HG02610 (cell line): ENCODE measurements at regions not wholly inside any gene's neighbourhood (a gene's known extent, or its start where the extent isn't known, plus 50 kb on each side); places are given as distances from the start of the nearest gene placed in this dataset.
A peak's percentile ranks its signal among the peaks of the same experiment; 100 is the strongest.

Experiments
- ATAC-seq: cut with Tn5 transposase; IDR thresholded peaks from one replicate; pipeline ENCODE4 v1.9.1; 2021; ENCODE audit warnings: mild to moderate bottlenecking, moderate library complexity; ENCODE audit not compliant: unreplicated experiment

DNA sequence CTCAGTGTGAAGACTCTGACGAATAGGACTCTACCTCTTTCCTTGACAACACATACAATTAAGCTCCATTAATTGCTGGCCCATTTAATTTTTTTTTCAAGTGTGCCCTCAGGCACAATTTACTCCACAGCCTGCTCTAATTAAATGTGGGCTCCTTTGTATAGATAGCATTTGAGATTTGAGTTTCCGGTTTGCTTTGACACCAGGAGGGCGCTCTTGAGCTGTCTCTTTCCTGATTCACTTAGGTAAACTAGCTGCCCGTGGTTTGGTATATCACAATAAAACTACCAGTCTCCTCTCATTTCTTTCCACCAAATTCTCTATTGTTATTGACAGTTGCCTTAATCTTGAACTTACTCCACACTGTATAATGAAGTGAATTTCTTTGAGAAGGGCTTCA is 666.0 kb downstream of the DSC3 start:
- no peak for ATAC-seq

DNA sequence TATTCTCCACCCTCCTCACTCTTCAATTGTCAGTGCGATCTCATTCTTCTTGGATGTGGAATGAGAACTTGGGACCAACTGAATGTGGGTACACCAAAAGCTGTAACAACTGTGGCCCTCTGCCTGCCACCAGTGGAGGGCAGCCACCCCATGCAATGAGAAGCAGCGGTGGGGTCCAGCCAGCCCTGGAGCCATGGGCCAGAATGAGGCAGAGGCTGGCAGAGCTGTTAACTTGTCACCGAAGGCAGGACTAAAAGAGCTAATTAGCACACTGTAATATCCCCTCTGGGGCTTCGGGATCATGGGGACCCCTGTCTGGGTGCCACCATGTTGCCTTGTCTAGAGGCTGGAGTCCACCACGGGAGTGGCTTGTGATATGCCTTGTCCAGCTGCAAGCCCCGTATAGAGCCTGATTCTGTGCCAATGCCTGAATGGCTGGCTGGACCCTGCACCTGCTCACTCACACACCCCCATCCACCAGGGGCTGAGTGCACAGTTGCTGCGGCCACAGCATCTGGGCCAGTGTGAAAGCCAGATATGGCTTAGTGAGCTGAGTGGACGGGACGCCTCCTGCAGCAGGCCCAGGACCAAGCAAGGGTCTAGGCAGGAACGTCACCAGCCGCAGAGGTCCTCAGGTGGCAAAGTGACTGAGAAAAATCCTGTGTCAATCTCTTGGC is 680.5 kb downstream of the DSC3 start:
- no peak for ATAC-seq

DNA sequence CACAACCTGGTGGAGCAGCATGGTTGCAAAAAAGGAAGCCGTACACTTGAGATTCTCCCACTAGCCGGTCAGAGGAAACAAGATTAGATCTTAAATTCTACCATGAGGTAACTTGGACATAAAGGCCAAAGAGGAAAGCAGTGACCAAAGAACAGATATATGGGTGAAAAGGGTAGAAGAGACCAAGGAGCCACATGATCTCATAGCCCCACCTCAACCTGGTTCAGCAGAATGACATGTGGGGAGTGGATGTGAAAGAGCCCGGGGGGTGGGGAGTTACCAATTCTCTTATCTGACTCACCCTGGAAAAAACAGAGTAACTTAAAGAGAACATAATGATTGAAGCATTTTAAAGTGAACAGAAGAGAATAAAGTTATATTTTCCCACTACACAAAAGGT is 683.0 kb downstream of the DSC3 start:
- ATAC-seq = peak; percentile 46

DNA sequence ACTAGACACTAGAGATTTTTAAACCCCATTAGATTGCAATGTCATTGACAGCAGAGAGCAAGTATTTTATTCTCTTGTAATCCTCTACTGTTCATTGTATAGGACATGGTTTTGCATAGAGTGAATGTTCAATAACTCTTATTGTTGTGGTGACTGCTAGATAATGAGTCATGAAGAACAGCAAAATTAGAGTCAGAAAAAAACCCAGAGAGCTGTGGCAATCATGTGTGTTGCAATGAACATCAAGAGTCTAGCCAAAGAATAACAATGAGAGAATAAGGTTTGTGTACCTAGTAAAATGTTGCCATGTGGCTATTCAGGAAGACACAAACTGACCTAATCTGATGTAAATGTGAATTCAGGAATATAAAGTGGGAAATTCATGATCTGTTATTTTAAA is 684.0 kb downstream of the DSC3 start:
- ATAC-seq = peak; percentile 35

DNA sequence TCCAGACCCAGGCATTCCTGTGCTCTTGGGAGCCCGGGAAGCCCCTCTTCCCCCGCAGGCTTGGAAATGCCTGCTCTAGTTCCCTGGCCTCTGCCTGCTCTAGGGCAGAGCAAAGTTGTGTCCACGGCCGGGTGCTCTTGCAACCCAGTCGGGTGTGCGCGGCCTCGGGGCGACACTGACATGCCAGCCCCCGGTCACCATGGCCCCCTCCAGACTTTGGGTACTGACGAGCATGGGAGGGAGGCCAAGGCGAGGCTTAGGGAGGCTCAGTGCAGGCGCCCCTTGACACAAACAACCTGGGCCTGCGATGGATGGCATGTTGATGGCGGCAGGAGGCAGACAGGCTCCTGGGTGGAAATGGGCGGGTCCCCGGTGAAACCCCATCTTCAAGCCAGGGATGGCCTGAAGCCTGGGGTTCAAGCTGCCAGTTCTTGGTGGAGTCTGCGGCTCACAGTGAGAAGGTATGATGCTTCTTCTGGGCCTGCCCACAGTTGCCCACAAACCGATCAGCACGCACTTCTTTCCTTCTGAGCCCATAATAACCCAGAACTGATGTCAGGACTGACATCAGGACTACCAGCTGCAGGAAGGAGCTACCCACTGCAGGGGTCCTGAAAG is 689.9 kb downstream of the DSC3 start:
- no peak for ATAC-seq

DNA sequence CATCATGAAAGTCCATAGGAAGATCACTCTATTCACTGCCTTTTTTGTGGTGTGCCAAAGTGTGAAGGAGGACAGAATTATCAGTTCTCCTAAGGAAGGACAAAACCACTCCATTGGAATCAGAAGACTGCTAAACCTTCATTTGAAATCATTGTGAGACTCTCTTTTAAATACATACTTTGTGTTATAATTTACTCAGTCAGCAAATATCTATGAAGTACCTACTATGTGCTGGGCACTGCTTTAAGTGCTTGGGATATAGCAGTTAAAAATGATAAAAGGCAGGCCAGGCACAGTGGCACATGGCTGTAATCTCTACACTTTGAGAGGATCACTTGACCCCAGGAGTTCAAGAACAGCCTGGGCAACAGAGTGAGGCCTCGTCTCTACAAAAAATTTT is 692.3 kb downstream of the DSC3 start:
- ATAC-seq = no peak

DNA sequence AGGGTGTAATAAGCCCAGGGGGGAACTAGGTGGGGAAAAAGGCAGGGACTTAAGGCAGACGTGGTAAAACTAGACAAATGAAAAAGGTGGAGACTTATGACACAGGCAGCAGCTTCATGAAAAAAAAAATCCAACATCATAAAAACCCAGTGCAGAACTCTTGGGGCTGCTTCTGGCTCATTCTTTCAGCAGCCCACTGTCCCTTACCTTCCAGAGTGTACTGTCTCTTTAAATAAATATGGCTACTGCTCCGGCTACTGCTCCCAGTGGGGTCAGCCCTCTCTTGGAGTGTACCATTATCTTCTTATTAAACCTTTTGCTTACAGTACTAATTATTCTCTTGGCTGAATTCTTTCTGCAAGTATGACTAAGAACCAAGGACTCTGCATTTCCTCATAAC is 699.5 kb downstream of the DSC3 start:
- ATAC-seq = no peak

DNA sequence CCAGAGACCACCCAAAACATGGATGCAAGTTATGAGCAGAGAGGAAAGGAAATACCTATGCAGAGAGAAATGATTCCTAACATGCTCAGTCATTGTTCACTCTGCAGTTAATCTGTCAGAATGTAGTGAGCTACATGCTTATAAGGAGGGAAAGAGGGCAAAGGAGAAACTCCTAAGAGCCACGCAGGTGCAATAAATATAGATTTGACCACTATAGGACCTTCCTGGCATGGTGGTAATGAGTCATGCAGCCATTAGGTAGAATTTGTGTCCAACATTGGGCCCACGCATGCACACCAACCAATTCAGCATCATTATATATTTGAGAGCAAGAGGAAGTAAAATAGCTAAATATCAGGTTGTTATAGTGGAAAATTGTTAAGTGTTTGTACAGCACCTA is 699.9 kb downstream of the DSC3 start:
- ATAC-seq = no peak

DNA sequence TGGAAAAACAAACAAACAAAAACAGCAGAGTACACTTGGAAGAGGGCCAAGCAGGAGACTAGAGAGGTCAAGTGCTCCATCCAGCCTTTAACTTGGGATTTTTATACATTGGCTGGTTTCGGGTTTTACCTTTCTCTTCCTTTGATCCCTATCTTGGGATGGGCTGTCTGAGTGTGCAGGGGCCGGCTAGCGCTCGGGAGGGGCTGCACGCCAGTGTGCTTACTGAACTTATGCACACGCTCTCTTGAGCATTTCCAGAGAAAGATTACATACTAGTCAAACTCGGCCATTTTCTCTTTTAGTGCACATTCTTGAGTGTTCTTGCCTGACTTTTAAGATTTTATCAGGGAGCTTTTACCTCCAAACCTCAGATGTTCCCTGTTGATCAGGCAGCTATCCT is 707.8 kb downstream of the DSC3 start:
- no peak for ATAC-seq

DNA sequence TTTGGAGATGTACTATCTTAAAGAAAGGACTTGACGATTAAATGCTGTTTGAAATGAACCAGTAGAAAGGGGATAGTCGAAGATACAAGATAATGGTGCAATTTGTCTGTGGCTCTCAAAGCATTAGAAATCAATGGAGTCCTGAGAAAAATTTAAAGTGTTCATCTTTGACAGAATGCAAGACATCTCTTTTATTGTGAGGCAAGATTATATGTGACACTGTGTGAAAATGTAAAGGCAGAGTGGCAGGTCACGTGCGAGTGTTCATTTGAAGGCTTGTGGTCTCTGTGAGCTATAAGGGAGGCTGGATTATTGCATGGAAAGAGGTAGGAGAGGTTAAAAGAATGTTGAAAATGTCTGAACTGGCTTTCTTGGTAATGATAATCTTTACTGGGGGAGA is 709.2 kb downstream of the DSC3 start:
- ATAC-seq = no peak

DNA sequence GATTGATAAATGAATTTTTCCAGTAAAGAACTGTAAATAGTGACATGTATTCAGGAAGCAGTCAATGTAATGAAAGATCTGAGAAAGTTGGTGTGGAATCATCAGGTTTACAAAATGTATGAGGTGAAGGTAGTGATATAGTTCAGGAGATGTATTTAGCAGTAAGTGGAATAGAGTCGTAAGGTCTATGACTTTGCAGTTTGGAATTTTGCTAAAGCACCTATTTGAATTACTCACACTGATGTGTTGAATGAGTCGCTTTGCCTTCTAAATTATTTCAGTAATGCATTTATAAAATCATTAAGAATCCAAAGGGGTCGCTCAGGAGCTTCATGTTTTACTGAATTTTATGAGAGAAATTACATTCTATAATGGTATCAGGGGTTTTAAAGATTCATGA is 713.7 kb downstream of the DSC3 start:
- ATAC-seq = no peak

DNA sequence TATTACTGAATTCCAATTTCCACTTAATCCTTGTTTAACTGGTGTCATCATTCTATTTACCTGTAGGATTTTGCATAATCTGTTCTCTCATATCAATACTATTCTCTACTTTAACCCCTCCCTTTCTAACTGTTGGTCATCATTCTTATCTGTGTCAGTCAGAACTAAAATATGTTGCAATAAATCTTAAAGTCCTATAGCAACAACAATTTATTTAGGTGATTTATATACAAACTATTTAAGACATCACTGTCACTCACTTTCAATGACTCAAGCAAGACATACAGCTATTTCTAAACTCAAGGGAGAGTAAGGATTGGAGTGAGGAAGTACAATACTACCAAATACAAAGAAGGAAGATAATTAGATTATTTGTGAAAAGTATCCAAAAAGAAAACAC is 740.4 kb downstream of the DSC3 start:
- no peak for ATAC-seq

DNA sequence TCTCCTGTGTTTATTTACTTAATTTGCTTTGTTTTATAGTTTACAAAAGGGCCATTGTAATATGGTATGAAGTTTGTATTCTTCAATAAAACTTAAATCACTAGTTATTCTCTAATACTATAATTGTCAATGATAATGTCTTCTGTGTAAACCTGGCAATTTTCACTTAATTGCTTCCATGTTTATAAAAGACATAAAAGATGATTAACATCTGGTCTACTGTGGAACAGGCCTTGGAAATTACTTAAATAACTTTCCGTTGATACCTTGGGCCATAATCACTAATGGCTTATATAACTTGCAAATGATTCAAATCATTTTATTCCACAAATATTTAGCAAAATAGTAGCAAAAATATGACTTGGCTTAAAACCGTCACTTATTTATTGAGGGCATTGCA is 743.8 kb downstream of the DSC3 start:
- no peak for ATAC-seq

DNA sequence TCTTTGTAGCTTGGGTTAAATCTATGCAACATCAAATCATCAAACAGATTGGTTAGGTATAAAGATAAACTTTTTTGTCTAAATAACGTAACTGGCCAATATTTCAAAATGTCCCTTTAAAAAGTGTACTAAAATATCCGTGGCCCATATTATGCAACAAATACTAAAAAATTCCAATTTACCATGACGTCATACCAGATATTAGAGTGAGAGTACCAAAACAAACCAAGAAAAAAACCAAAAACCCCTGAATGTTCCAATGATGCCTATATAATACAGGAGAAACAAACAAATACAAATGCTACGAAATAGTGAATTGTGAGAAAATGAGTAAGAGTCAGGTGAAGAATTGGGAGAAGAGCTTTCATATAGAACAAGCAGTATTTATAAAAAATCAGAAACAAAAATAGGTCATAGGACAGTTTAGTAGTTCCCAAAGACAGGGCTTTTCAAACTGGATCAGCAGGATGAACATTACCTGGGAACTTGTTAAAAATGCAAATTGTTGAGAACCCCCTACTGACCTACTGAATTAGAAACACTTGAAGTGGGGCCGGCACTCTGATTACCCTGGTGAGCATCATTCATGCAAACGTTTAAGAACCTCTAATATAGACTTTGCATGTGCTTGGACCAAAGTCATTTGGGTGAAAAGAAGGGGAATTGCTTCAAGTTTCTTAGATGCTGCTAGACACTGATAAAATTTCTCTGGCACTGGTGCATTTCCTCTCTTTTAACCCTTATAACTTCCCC is 753.7 kb downstream of the DSC3 start:
- no peak for ATAC-seq

DNA sequence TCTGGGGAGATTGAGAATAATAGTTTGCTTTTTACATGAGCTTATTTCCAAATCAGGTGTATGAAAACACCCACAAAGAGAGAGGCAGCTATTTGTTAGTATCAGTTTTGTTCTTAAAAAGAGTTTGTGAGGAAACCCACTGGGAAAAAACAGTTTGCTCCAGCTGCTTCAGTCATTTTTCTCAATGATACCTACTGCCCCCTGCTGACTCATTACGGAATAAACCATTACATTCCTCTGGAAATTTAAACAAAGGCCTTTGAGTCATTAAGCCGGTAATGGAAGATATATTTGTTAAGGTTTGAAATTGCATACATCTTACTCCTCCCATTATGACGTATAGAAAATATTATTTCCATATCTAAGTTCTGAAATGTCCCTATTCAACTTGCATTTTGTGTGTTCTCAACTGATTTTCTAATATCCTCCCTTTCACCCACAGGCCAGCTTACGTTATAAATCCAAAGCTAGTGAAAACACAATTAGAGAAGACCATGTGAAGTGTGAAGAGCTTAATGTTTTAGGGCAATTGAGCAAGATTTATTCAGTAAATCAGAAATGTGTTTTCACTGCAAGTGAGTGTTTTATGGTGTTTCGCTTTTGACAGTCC is 761.6 kb downstream of the DSC3 start:
- no peak for ATAC-seq

DNA sequence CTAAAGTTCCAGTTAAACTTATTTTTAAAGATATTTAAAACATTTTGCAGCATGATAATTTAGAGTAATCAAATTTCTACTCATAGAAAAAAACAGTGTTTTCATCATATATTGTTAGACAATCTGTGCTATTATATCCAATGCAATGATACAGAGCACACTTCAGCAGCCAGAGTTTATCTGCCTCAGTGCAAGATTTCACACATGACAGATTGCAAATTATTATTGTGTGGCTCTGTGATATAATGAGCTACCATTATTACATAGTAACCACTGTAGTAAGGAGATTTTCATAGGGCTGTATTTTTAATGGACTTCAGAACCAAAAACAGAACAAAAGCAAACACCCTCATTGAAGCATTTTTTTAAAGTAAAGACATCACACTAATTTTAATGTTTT is 762.4 kb downstream of the DSC3 start:
- no peak for ATAC-seq

DNA sequence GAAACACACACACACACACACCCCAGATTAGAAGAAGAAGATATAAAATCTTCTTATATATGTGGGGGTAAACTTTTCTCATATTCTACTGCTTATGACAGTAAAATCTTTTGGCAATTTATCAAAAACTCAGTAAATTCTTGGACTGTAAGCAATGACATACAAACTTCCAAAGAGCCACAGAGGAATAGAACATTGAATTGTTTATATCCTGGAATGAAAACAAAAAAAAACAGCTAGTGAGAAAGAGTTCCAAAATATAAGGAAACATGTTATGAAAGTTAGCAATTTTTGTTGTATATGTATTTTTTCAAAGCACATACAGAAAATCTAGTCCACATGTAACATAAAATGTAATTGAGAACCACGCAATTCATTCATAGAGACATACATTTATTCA is 764.9 kb downstream of the DSC3 start:
- no peak for ATAC-seq

DNA sequence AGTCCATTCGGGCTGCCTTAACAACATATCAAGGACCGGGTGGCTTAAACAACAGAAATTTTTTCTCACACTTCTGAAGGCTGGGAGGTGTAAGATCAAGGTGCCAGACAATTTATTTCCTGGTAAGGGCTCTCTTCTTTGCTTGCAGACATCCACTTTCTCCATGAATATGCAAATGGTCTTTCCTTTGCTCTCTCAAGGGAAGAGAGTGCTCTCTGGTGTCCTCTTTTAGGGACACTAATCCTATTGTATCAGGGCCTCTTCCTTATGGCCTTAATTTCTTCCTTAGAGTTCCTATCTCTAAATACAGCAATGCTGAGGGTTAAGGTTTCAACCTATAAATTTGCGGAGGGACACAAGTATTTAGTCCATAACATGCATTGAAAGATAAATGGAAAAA is 770.8 kb downstream of the DSC3 start:
- no peak for ATAC-seq

DNA sequence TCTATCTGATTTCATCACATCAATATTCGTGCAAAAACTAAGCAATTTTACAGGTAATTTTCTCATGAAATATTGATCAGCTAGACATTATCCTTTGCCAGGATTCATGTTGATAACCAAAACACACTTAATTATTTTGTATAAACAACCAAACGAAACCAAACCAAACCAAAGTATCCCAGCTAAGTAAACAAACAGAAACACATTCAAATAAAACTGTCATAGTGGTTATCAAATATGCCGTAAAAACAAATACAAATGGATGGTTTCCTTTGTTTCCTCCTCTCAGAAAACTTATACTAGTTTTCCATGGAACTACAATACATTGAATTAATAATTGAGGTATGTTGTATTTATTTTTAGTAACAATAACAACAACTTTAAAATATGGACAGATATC is 777.4 kb downstream of the DSC3 start:
- ATAC-seq = no peak

DNA sequence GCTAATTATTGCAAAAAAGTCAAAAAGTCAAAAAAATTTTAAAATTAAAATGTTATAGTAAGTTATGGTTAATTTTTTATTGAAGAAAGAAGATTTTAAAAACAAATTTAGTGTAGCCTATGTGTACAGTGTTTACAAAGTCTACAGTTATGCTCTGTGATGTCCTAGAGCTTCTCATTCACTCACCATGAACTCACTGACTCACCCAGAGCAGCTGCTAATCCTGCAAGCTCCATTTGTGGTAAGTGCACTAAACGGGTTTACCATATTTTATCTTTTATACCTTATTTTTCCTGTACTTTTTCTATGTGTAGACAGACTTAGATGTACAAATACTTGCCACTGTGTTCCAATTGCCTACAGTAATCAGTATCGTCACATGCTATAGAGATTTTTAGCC is 788.2 kb downstream of the DSC3 start:
- no peak for ATAC-seq

DNA sequence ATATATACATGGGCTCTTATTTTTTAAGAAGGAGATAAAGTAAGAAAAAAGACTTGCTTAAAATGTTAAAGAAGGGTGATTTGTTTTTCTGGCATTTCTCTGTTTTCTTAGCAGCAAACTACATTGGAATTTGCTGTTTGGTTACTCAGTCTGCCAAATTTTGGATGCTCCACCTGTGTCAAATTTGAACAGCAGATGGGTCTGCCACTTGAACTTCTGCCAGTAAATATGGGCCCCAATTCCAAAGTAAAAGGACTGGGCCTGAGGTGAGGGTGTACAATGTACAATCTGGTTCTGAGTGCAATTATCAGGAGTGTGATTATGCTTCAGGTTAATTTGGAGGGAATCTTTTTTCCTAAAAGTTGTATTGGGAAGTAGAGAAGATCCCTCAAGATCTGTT is 794.5 kb downstream of the DSC3 start:
- ATAC-seq = no peak
